ENCODE measurements at regions not wholly inside any gene's neighbourhood (a gene's known extent, or its start where the extent isn't known, plus 50 kb on each side); places are given as distances from the start of the nearest gene placed in this dataset.

DNA sequence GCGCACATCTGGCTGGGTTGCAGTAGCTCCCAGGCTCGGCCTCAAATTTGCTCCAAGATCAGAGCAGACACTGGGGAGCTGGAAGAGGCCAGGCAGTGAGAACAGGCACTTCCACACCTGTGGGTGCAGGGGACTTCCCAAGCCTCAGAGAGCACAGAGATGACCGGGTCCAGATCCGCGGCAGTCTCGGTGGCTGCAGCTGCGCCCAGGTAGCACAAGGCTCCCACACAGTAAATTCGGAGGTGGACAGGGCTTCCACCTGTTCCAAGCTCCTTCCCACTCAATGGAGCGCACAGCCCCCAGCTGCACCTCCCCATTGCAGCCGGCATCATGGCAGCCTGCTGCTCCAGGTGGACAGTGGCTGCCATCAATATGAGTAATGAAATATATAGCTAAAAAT is 1417.4 kb upstream of the SLC10A2 start:
- no TSS peak for BruUV-seq (replicated peaks)
- DNase-seq (ENCODE audit: low read depth, low spot score) (no peak), ATAC-seq (no peak)
- Histone ChIP-seq H3K4me1 (ENCODE audit: control insufficient read depth in 1 of 2, insufficient read depth in 2 of 2, low read length in 2 of 2) (no peaks in the 10 kb centered on the region), H3K27me3 (ENCODE audit: insufficient read depth, low read length) (no peaks in the 10 kb centered on the region), H3K9me2 (ENCODE audit: insufficient read depth) (no peaks in the 10 kb centered on the region), H3K27ac (ENCODE audit: low read depth, low read length) (no peak overlapping the region), H4K20me1 (ENCODE audit: insufficient read depth) (no peaks in the 10 kb centered on the region), H3K4me3 (replicated peaks in 1 of 2; ENCODE audit: low read depth in 1 of 2, low read length in 2 of 2) (no peak overlapping the region), H3K4me2 (ENCODE audit: low read length) (no peak overlapping the region), H3K9ac (ENCODE audit: low read length) (no peak overlapping the region), H3K79me2 (ENCODE audit: insufficient read depth, low read length) (no peaks in the 10 kb centered on the region), H2AFZ (ENCODE audit: low read depth, low read length, poor library complexity, severe bottlenecking) (no peak overlapping the region), H3K9me3 (ENCODE audit: control insufficient read depth in 1 of 2, insufficient read depth in 1 of 2, low read depth in 1 of 2, low read length in 2 of 2) (no peaks in the 10 kb centered on the region), H3K36me3 (ENCODE audit: control insufficient read depth in 1 of 2, insufficient read depth in 2 of 2, low read length in 2 of 2) (no peaks in the 10 kb centered on the region)
- intact Hi-C loops (cut with micrococcal nuclease) = no loop called here
- ChIA-PET POLR2A (no interaction called here), RAD21 (ENCODE audit: low non-redundant PET in 1 of 2, low total read pairs in 2 of 2, uncharacterized antibody in 2 of 2, unreplicated experiment in 2 of 2) (no interaction called here), CTCF (no interaction called here)
- TF ChIP-seq, protein P1, sequence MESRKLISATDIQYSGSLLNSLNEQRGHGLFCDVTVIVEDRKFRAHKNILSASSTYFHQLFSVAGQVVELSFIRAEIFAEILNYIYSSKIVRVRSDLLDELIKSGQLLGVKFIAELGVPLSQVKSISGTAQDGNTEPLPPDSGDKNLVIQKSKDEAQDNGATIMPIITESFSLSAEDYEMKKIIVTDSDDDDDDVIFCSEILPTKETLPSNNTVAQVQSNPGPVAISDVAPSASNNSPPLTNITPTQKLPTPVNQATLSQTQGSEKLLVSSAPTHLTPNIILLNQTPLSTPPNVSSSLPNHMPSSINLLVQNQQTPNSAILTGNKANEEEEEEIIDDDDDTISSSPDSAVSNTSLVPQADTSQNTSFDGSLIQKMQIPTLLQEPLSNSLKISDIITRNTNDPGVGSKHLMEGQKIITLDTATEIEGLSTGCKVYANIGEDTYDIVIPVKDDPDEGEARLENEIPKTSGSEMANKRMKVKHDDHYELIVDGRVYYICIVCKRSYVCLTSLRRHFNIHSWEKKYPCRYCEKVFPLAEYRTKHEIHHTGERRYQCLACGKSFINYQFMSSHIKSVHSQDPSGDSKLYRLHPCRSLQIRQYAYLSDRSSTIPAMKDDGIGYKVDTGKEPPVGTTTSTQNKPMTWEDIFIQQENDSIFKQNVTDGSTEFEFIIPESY (IDR thresholded peaks at IDR 0.05; ENCODE audit: extremely low read depth, insufficient replicate concordance, low read length) = no peak
- TF ChIP-seq, protein P2, sequence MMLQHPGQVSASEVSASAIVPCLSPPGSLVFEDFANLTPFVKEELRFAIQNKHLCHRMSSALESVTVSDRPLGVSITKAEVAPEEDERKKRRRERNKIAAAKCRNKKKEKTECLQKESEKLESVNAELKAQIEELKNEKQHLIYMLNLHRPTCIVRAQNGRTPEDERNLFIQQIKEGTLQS (IDR thresholded peaks at IDR 0.05) = no peak
- no peak for TF ChIP-seq TCF7L2 (IDR thresholded peaks at IDR 0.05; ENCODE audit: borderline replicate concordance, extremely low read depth, insufficient read depth, insufficient read length)
- no peak for TF ChIP-seq SRF (IDR thresholded peaks at IDR 0.05; ENCODE audit: low read depth)
- TF ChIP-seq, protein P3, sequence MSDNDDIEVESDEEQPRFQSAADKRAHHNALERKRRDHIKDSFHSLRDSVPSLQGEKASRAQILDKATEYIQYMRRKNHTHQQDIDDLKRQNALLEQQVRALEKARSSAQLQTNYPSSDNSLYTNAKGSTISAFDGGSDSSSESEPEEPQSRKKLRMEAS (IDR thresholded peaks at IDR 0.05) = no peak
- TF ChIP-seq, protein P4, sequence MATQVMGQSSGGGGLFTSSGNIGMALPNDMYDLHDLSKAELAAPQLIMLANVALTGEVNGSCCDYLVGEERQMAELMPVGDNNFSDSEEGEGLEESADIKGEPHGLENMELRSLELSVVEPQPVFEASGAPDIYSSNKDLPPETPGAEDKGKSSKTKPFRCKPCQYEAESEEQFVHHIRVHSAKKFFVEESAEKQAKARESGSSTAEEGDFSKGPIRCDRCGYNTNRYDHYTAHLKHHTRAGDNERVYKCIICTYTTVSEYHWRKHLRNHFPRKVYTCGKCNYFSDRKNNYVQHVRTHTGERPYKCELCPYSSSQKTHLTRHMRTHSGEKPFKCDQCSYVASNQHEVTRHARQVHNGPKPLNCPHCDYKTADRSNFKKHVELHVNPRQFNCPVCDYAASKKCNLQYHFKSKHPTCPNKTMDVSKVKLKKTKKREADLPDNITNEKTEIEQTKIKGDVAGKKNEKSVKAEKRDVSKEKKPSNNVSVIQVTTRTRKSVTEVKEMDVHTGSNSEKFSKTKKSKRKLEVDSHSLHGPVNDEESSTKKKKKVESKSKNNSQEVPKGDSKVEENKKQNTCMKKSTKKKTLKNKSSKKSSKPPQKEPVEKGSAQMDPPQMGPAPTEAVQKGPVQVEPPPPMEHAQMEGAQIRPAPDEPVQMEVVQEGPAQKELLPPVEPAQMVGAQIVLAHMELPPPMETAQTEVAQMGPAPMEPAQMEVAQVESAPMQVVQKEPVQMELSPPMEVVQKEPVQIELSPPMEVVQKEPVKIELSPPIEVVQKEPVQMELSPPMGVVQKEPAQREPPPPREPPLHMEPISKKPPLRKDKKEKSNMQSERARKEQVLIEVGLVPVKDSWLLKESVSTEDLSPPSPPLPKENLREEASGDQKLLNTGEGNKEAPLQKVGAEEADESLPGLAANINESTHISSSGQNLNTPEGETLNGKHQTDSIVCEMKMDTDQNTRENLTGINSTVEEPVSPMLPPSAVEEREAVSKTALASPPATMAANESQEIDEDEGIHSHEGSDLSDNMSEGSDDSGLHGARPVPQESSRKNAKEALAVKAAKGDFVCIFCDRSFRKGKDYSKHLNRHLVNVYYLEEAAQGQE (IDR thresholded peaks at IDR 0.05; ENCODE audit: low read depth) = no peak
- no peak for TF ChIP-seq SP1 (IDR thresholded peaks at IDR 0.05; ENCODE audit: low read depth)
- TF ChIP-seq CBX3 (IDR thresholded peaks at IDR 0.05; ENCODE audit: low read depth) = no peak
- no peak for TF ChIP-seq POLR2A (IDR thresholded peaks at IDR 0.05; ENCODE audit: borderline replicate concordance, extremely low read depth, insufficient read depth, insufficient read length)
- TF ChIP-seq JUND (IDR thresholded peaks at IDR 0.05) = no peak
- no peak for TF ChIP-seq ZNF274 (IDR thresholded peaks at IDR 0.05; ENCODE audit: low read depth, low read length)
- no peak for TF ChIP-seq EZH2phosphoT487 (IDR thresholded peaks at IDR 0.05; ENCODE audit: borderline replicate concordance)
- no peak for TF ChIP-seq EZH2 (IDR thresholded peaks at IDR 0.05)
- TF ChIP-seq ELF1 (IDR thresholded peaks at IDR 0.05; ENCODE audit: borderline replicate concordance, low read depth) = no peak
- TF ChIP-seq POLR2AphosphoS5 (IDR thresholded peaks at IDR 0.05; ENCODE audit: low read depth, low read length) = no peak
- no peak for TF ChIP-seq YY1 (IDR thresholded peaks at IDR 0.05; ENCODE audit: extremely low read depth, insufficient replicate concordance, low read depth, low read length)
- no peak for TF ChIP-seq EGR1 (IDR thresholded peaks at IDR 0.05; ENCODE audit: low read depth)

Measured in HCT116 (cell line).